ENCODE measurements at regions not wholly inside any gene's neighbourhood (a gene's known extent, or its start where the extent isn't known, plus 50 kb on each side); places are given as distances from the start of the nearest gene placed in this dataset.

- H3K4me3 ChIP-seq (ENCODE audit: low read depth in 2 of 2, low read length in 2 of 2): no peak overlapping the region
- intact Hi-C loops (cut with micrococcal nuclease; ENCODE audit: unreplicated experiment) (no loop called here), in situ Hi-C loops (cut with HindIII; ENCODE audit: low pct_unique_long_range_greater_than_20kb, low sequenced_read_pairs) (no loop called here)
- no peaks in the 10 kb centered on the region for H3K36me3 ChIP-seq (ENCODE audit: control insufficient read depth, insufficient read depth, low read length)
- ChIA-PET CTCF (no interaction called here), POLR2A (no interaction called here)
- no peaks in the 10 kb centered on the region for H3K4me1 ChIP-seq (ENCODE audit: control insufficient read depth, insufficient read depth, low read length)
- no TSS peak for BruUV-seq (replicated peaks)
- DNase-seq (ENCODE audit: low read depth, low spot score) (no peak), ATAC-seq (no peak)
- H3K9me3 ChIP-seq (ENCODE audit: control insufficient read depth, insufficient read depth, low read depth, low read length): no peaks in the 10 kb centered on the region
- no peak for TF ChIP-seq REST (IDR thresholded peaks at IDR 0.05; ENCODE audit: insufficient read depth in 1 of 2, low read depth in 2 of 2, low read length in 1 of 2)
- no peak for TF ChIP-seq POLR2AphosphoS5 (IDR thresholded peaks at IDR 0.05; ENCODE audit: low read depth, low read length)
- no peak for TF ChIP-seq SIN3A (IDR thresholded peaks at IDR 0.05; ENCODE audit: borderline replicate concordance, insufficient read depth, low read depth, low read length)
- TF ChIP-seq CTCF (IDR thresholded peaks at IDR 0.05): no peak
- TF ChIP-seq TCF7L2 (IDR thresholded peaks at IDR 0.05; ENCODE audit: low read depth, low read length): no peak
- no peaks in the 10 kb centered on the region for H3K27me3 ChIP-seq (ENCODE audit: control insufficient read depth, insufficient read depth, low read length)
- H3K27ac ChIP-seq (ENCODE audit: low read length): no peak overlapping the region
Observed at GRCh38 chr5:147963436-147963835, 57.1 kb upstream of the C5orf46 start.

GRCh38 chr5:147961208-147961749 lies 54.9 kb upstream of the C5orf46 start:
- intact Hi-C loops (cut with micrococcal nuclease; ENCODE audit: unreplicated experiment): no loop called here
- ChIA-PET POLR2A (no interaction called here), CTCF (no interaction called here)

More at GRCh38 chr5:147961208-147961749, 54.9 kb upstream of the C5orf46 start:
- Histone ChIP-seq H3K36me3 (ENCODE audit: control insufficient read depth, insufficient read depth, low read length) (no peaks in the 10 kb centered on the region), H3K4me1 (ENCODE audit: control insufficient read depth, insufficient read depth, low read length) (no peaks in the 10 kb centered on the region), H3K27me3 (ENCODE audit: control insufficient read depth, insufficient read depth, low read length) (no peaks in the 10 kb centered on the region), H3K9me3 (ENCODE audit: control insufficient read depth, insufficient read depth, low read depth, low read length) (no peaks in the 10 kb centered on the region), H3K4me3 (ENCODE audit: low read depth in 2 of 2, low read length in 2 of 2) (no peak overlapping the region), H3K27ac (ENCODE audit: low read length) (no peak overlapping the region)
- in situ Hi-C loops (cut with HindIII; ENCODE audit: low pct_unique_long_range_greater_than_20kb, low sequenced_read_pairs): no loop called here
- ATAC-seq (no peak), DNase-seq (ENCODE audit: low read depth, low spot score) (no peak)
- BruUV-seq (replicated peaks): no TSS peak
- TF ChIP-seq REST (IDR thresholded peaks at IDR 0.05; ENCODE audit: insufficient read depth in 1 of 2, low read depth in 2 of 2, low read length in 1 of 2): no peak
- no peak for TF ChIP-seq POLR2AphosphoS5 (IDR thresholded peaks at IDR 0.05; ENCODE audit: low read depth, low read length)
- TF ChIP-seq CTCF (IDR thresholded peaks at IDR 0.05): no peak
- TF ChIP-seq TCF7L2 (IDR thresholded peaks at IDR 0.05; ENCODE audit: low read depth, low read length): no peak
- TF ChIP-seq SIN3A (IDR thresholded peaks at IDR 0.05; ENCODE audit: borderline replicate concordance, insufficient read depth, low read depth, low read length): no peak
